GM12872 (cell line): ENCODE measurements at regions not wholly inside any gene's neighbourhood (a gene's known extent, or its start where the extent isn't known, plus 50 kb on each side); places are given as distances from the start of the nearest gene placed in this dataset.

Experiments
- TF ChIP-seq, protein P1 (sequence below): IDR thresholded peaks from 3 replicates; pipeline ENCODE4 v1.5.1; 2011; ENCODE audit warnings: low read depth, mild to moderate bottlenecking, low read length, moderate library complexity; ENCODE audit not compliant: insufficient read depth

DNA sequence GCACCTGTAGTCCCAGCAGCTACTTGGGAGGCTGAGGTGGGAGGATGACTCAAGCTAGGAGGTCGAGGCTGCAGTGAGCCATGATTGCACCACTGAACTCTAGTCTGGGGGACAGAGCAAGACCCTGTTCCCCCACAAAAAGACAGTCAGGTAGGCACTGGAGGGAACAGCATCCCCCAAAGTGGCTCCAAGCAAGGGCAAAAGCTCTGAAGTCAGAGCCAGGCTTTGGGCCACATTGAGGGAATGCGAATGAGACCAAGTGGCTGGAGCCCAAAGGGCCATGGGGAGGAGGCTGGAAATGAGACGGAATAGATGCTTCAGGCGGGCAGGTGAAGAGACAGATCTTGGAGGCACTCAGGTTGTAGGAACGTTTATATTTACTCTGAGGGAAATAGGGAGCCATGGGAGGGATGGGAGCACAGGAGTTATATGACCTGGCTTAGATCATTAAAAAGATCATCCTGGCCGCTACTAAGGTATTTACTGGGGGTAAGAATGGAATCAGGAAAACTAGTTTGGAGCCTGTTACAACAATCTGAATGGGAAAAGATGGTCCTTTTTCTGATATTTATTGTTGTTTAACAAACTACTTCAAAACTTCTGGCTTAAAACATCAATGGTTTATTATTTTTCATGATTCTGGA, 229.6 kb upstream of the ZNF217 start:
- TF ChIP-seq, protein P1, sequence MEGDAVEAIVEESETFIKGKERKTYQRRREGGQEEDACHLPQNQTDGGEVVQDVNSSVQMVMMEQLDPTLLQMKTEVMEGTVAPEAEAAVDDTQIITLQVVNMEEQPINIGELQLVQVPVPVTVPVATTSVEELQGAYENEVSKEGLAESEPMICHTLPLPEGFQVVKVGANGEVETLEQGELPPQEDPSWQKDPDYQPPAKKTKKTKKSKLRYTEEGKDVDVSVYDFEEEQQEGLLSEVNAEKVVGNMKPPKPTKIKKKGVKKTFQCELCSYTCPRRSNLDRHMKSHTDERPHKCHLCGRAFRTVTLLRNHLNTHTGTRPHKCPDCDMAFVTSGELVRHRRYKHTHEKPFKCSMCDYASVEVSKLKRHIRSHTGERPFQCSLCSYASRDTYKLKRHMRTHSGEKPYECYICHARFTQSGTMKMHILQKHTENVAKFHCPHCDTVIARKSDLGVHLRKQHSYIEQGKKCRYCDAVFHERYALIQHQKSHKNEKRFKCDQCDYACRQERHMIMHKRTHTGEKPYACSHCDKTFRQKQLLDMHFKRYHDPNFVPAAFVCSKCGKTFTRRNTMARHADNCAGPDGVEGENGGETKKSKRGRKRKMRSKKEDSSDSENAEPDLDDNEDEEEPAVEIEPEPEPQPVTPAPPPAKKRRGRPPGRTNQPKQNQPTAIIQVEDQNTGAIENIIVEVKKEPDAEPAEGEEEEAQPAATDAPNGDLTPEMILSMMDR, result no peak

DNA sequence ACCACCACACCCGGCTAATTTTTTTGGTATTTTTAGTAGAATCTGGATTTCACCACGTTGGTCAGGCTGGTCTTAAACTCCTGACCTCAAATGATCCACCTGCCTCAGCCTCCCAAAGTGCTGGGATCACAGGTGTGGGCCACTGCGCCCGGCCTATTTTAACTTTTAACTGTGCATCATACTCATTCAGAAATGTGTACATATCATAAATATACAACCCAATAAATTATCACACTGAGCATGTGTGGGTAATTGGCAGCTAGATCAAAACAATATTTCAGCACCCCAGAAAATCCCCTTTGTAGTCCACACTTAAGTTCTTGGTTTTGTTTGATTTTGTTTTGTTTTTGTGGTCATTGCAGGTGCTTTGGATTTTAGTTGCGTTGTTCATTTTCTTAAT, 228.9 kb upstream of the ZNF217 start:
- TF ChIP-seq, protein P1, result no peak

DNA sequence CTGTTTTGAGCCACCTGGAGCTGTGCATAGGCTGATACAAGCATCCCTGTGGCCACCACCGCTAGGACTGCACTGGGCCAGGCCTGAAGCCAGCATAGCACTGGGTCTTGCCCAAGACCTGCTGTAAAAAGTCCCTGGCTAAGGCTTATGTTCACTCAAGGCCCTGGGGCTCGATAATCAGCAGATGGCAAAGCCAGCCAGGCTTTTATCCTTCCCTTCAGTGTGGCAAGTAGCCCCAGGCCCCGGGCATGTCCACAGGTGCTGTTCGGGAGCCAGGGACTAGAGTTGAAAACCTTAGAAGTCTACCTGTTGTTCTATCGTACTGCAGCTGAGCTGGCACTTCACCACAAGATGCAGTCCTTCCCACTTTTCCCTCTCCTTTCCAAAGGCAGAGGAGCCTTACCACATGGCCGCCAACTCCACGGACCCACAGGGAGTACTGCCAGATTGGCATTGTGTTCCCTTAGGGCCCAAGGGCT, 226.4 kb upstream of the ZNF217 start:
- TF ChIP-seq, protein P1, result no peak

DNA sequence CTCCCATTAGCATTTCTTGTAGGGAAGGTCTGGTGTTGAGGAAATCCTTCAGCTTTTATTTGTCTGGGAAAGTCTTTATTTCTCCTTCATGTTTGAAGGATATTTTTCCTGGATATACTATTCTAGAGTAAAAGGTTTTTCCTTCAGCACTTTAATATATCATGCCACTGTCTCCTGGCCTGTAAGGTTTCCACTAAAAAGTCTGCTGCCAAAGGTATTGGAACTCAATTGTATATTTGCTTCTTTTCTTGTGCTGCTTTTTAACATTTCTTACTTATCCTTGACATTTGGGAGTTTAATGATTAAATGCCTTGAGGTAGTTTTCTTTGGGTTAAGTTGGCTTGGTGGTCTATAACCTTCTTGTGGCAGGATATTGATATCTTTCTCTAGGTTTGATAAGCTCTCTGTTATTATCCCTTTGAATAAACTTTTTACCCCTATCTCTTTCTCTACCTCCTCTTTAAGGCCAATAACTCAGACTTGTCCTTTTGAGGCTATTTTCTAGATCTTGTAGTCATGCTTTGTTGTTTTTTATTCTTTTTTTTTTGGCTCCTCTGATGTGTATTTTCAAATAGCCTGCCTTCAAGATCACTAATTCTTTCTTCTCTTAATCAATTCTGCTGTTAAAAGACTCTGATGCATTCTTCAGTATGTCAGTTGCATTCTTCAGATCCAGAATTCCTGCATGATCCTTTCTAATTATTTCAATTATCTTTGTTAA, 225.0 kb upstream of the ZNF217 start:
- TF ChIP-seq, protein P1, result no peak

DNA sequence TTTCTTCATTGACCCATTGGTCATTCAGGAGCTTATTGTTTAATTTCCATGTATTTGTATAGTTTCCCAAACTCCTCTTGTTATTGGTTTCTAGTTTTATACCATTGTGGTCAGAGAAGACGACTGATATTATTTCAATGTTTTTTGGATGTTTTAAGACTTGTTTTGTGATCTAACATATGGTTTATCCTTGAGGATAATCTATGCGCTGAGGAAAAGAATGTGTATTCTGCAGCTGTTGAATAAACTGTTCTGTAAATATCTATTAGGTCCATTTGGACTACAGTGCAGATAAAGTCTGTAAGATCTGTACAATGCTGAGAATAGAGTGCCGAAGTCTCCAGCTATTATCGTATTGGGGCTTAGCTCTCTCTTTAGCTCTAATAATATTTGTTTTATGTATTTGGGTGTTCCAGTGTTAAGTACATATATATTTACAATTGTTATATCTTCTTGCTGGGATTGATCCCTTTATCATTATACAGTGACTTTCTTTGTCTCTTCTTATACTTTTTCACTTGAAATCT, 223.3 kb upstream of the ZNF217 start:
- TF ChIP-seq, protein P1, result no peak

DNA sequence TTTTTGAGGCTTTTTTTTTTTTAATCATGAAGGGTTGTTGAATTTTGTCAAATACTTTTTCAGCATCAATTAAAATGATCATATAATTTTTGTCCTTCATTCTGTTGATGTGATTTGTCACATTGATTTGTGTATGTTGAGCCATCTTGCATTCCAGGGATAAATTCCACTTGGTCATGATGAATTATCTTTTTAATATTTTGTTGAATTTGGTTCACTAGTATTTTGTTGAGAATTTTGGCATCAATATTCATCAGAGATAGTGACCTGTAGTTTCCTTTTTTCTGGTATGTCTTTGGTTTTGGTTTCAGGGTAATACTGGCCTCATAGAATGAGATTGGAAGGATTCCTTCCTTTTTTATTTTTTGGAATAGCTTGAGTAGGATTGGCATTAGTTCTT, 221.9 kb upstream of the ZNF217 start:
- TF ChIP-seq, protein P1, result no peak

DNA sequence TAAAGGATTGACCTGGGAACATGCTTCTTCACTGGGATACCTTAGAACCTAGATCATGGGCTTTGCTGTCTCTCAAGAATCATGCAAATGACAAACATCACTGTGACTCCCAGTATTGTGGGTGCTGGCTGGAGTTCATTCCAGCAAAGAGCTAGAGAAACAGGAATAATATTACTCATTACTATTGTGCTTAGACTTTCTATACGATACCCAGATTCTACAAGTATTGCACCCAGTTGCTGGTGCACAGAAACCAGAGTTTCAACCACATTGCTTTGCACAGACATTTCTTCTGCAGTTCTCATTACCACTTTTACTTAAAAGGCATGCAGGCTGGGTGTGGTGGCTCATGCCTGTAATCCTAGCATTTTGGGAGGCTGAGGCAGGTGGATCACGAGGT, 220.4 kb upstream of the ZNF217 start:
- TF ChIP-seq, protein P1, result no peak
